ENCODE measurements at regions not wholly inside any gene's neighbourhood (a gene's known extent, or its start where the extent isn't known, plus 50 kb on each side); places are given as distances from the start of the nearest gene placed in this dataset.
"Not testable (repeated sequence)": the region's sequence is repeated elsewhere in the genome, so short reads cannot be mapped to it uniquely, and the experiment has no call there.

- DNase-seq, result no peak
Measured at GRCh38 chr1:148385371-148386030, 97.6 kb downstream of the PPIAL4G start.

DNA sequence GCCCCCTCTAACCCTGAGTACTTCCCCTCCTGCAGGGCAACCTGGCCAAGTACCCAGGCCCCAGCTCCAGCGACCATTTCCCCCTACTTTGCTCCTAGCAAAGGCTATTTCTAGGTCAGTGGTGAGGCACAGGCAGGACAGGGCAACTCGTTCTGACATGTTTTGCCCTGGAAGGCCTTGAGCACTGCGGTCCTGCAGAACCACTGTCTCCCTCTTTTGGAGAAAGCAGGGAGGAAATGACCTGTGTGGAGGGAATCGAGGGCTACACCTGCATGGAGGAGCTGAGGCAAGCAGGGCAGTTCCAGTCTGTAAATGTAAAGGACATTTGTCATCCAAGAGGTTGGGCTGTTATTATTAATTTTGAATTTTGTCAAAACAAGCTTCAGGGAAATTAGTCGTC lies 99.1 kb downstream of the PPIAL4G start:
- no peak for DNase-seq

- no peak for DNase-seq
Measured at GRCh38 chr1:148379697-148380096, 103.4 kb downstream of the PPIAL4G start.

DNA sequence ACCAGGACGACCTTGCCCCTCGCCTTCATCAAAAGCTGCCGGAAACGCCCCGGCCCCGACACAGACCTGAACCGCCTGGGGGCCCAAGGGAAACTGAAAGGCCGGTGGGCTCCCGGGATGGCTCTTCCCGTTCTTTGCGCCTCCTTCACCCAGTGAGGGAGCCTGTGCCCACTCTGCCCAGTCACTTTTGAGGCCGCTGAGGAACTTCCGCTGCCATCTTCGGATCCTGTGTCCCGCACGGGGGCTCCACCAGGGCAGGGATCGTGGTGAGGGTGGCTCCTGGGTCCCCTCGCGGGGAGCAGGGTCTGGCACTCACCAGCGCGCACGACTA lies 104.0 kb downstream of the PPIAL4G start:
- no peak for DNase-seq

DNA sequence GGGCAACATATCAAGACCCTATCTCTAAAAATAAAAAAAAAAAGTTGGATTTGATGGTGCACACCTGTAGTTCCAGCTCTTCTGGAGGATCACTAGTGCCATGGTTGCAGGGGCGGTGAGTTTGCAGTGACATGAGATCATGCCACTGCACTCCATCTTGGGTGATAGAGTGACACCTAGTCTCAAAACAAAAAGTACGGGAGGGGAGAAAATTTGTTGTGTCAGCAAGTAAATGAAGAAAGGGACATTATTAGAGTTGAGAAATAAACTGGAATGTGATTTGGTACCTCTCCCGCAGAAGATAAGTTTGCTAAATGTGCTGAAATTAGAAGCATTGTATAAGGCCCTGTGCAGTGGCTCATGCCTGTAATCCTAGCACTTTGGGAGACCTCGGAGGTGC lies 105.1 kb downstream of the PPIAL4G start:
- DNase-seq, result not testable (repeated sequence)

GRCh38 chr1:148377045-148377444 lies 106.1 kb downstream of the PPIAL4G start:
- not testable (repeated sequence) for DNase-seq

GRCh38 chr1:148374101-148374500 lies 109.0 kb downstream of the PPIAL4G start:
- DNase-seq, result no peak

- no peak for DNase-seq
Measured at GRCh38 chr1:148373192-148373925, 109.7 kb downstream of the PPIAL4G start.

DNA sequence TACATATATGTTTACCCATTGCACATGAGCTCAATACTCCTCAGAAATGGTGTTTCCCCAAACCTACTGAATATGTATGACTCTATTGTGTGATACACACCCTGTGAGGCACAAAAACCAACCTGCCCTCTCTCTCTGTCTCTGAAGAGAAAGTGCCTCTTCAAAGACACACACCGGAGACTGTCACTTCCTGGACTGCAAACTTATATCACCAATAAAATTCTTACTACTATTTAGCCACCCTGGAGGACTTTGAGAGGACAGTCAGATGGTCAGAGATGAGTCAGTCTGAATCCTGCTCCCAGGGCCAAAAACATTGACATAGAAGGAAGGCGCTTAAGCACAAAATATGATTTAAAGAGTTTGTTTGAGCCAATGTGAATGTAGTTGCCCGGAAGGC lies 110.4 kb downstream of the PPIAL4G start:
- DNase-seq, result no peak

- not testable (repeated sequence) for DNase-seq
Measured at GRCh38 chr1:148372051-148372726, 110.9 kb downstream of the PPIAL4G start.

DNA sequence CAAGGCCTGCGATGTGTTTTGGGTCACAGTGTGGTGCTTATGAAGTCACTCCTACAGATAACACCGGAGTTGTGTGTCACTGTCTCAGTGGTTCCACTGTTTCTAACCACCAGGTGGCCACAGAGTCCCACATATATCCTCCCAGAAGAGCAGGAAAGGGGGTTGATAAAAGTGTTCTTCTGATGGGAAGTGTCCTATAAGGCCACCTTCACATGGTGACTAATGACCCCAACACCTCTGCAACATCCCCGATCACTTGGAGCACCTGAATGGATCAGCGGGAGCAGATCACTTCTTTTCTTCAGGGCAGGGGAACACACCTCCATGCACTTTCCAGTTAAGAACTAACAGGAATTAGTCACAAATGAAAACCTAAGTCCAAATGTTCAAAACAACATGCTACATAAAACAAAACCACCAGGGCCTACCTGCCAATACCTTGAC lies 111.5 kb downstream of the PPIAL4G start:
- DNase-seq, result not testable (repeated sequence)

- DNase-seq, result not testable (repeated sequence)
Measured at GRCh38 chr1:148370661-148371060, 112.4 kb downstream of the PPIAL4G start.

- DNase-seq, result no peak
Measured at GRCh38 chr1:148367596-148367995, 115.5 kb downstream of the PPIAL4G start.

GRCh38 chr1:148366136-148366753 lies 116.9 kb downstream of the PPIAL4G start:
- DNase-seq, result not testable (repeated sequence)

DNA sequence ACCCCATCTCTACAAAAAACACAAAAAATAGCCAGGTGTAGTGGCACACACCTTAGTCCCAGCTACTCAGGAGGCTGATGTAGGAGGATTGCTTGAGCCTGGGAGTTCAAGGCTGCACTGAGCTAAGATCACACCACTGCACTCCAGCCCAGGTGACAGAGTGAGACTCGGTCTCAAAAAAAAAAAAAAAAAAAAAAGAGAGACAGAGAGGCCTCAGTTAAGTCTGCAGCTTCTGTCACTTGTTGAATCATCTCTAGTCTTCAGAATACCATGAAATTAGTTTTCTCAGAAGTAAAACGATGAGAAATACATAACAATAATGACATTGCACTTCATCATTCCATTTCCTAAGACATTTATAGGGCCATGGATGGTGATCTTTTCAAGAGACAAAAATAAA lies 118.0 kb downstream of the PPIAL4G start:
- not testable (repeated sequence) for DNase-seq

GRCh38 chr1:148363979-148364378 lies 119.1 kb downstream of the PPIAL4G start:
- DNase-seq, result not testable (repeated sequence)

- DNase-seq, result no peak
Measured at GRCh38 chr1:148363439-148363810, 119.7 kb downstream of the PPIAL4G start.

DNA sequence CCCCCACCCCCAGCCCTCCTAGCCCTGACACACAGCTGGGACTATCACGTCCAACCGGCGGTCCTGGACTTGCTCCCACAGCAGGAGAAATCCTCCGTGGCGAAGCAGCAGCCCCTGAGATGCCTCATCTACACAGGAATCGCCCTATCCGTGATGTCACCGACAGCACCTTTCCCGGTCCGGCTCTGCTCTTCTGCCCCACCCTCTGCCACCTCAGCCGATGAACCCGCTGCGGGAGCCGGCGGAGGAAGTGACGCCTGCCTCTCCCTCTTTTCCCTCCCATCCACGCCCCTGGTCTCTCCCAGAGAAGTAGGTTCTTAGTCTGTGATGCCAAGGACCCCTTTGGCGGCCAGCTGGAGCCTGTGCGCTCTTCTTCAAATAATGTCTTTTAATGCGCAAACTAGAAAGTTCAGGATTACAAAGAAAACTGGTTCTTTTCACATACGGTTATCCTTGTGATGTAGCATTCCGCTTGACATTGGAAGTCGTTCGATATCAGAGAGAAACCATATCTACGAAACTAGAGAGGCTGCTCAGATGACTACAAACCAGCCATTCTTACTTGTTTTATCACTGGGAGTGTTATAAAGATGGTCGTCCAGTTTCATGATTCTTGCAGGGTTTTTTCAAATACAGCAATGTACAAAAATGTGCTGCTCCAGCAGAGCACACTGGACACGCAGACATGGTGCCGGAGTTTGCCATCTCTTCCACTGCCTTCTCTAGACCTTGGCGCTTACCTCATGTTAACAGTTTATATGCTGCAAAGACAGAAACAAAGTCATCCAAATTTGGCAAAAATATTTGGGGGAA lies 120.3 kb downstream of the PPIAL4G start:
- DNase-seq, result no peak

DNA sequence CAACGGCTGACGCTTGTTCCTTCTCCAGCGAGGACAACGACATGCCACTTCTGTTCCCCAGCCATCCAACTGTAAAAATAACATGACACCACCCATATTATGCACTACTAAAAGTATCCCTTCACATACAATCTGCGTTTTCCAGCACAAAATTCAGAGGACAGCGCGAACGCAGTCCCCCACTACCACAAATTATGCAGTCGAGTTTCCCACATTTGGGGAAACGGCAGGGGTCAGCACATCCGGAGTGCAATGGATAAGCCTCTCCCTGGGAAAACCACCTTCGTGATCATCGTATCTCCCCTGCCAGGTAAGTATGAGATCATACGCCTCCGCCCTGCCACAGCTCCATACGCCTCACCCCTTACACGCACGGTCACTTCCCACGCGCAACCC lies 120.9 kb downstream of the PPIAL4G start:
- DNase-seq, result no peak

DNA sequence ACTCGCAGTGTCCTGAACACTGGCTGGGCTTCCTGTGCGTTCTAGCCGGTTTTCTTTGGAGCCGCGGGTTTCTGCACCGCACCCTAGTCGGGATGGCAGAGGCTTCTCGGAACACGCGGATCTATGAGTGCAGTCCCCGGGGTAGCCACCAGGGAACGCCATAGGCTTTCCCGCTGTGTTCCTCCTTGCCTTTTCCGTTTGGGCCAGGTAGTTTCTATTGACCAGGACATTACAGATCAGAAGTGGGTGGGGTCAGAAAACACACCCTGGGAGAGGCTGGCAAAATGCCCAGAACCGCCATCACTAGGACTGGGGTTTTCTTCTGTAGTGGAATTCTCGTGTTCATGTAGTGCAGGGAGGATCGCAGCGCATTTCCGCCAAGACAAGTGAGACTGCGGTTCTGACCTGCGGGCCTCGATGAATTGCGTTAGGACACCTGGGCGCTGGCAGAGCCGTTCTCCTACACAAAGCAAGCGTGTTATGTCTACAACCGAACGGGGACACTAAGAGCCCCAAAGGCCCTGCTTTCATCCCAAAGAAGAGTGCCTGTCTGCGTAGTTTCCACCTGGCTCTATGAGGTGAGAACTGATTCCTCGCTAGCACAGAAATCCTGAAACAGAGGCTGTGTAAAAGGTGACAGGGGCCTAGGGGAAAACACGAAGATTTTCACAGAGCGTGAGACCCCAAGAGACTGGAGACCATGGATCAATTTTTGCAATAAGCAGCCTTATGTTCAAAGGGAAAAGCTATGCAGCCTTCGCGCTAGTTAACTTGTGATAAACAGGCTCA lies 121.5 kb downstream of the PPIAL4G start:
- DNase-seq, result not testable (repeated sequence)

GRCh38 chr1:148357037-148357436 lies 126.1 kb downstream of the PPIAL4G start:
- no peak for DNase-seq

- no peak for DNase-seq
Measured at GRCh38 chr1:148355976-148356375, 127.1 kb downstream of the PPIAL4G start.

All from SIG-M5 (cell line).